RWPE1 (cell line): ENCODE measurements at regions not wholly inside any gene's neighbourhood (a gene's known extent, or its start where the extent isn't known, plus 50 kb on each side); places are given as distances from the start of the nearest gene placed in this dataset.
"Not testable (repeated sequence)": the region's sequence is repeated elsewhere in the genome, so short reads cannot be mapped to it uniquely, and the experiment has no call there.

Experiments
- CTCF ChIA-PET: fragments of 350-600 bp; sonication (Branson Sonifier 250); formaldehyde crosslinking; extraction: SDS; loops from one replicate; lab custom pipeline; 2021; lab: Yijun Ruan, JAX
- POLR2A ChIA-PET: fragments of 400-600 bp; formaldehyde crosslinking; extraction: SDS; loops from one replicate; lab custom pipeline; 2020; ENCODE audit warnings: antibody characterized with exemption; ENCODE audit not compliant: low non-redundant PET; lab: Yijun Ruan, JAX
- DNase-seq: peaks from one replicate; pipeline ENCODE4 v3.0.0; 2012; ENCODE audit warnings: low spot score
- H3K27ac ChIP-seq: fragments of 450-650 bp; 2 replicates; pipeline ENCODE4 v1.5.1; 2017
- TF ChIP-seq, protein P1 (sequence below): fragments of 450-650 bp; conservative IDR thresholded peaks from 2 replicates; pipeline ENCODE4 v1.5.1; 2017; ENCODE audit warnings: low read depth, mild to moderate bottlenecking

DNA sequence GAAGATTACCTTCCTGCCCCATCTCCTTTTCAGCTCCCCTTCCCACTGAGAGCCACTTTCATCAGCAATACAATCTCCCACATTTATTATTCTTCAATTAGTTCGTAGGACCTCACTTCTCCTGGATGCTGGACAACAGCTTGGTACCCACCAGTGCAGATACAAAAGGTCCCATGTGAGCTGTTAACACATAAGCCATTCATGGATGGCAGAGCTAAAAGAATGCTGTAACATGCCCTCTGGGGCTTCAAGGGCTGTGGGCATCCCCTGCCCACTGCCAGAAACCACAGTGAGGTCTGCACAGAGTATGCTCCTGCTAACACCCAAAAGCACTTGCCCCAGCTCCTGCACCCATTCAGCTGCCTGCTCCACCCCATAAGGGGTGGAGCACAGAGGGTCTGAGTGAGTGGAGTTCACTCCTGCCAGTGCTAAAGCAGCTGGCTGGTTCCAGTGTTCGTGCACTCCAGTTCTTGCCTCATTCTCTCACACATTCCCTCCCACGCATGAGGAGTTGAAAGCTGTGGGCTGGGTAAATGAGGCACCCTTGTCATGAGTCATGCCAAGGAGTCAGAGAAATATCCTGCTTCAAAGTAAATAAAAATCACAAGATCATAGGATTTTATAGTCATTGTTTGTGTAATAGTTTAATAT is 305.9 kb upstream of the TMEFF2 start:
- ChIA-PET CTCF (interaction anchor here (0.6 kb wide), 1 partner anchor 868 kb away, joined by 3 read pairs; no protein-coding TSS in a partner anchor), POLR2A (no interaction called here)
- peak; percentile 64 for DNase-seq
- TF ChIP-seq, protein P1, sequence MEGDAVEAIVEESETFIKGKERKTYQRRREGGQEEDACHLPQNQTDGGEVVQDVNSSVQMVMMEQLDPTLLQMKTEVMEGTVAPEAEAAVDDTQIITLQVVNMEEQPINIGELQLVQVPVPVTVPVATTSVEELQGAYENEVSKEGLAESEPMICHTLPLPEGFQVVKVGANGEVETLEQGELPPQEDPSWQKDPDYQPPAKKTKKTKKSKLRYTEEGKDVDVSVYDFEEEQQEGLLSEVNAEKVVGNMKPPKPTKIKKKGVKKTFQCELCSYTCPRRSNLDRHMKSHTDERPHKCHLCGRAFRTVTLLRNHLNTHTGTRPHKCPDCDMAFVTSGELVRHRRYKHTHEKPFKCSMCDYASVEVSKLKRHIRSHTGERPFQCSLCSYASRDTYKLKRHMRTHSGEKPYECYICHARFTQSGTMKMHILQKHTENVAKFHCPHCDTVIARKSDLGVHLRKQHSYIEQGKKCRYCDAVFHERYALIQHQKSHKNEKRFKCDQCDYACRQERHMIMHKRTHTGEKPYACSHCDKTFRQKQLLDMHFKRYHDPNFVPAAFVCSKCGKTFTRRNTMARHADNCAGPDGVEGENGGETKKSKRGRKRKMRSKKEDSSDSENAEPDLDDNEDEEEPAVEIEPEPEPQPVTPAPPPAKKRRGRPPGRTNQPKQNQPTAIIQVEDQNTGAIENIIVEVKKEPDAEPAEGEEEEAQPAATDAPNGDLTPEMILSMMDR, result no peak
- peak overlapping the region; percentile 38; the same call in 1 of the 2 replicates for H3K27ac ChIP-seq

DNA sequence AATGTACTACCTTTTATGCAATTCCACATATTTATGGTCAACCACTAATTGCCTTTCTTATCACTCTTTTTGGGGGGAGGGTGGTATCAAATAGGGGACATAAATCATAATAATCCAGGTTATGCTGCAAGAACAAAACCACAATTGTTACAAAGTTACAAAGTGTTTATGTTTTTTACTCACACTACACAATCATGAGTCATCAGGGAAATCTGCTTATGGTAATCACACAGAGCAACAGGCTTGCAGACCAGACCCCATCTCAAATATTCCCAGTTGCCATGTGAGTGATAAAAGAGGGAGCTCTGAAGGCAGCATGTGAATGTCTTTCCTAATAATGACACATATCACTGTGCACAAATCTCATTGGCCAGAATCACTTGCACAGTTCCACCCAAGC is 304.7 kb upstream of the TMEFF2 start:
- CTCF ChIA-PET, result no interaction called here
- peak; percentile 0 for DNase-seq
- TF ChIP-seq, protein P1, result no peak
- POLR2A ChIA-PET, result no interaction called here
- H3K27ac ChIP-seq, result no peak overlapping the region

DNA sequence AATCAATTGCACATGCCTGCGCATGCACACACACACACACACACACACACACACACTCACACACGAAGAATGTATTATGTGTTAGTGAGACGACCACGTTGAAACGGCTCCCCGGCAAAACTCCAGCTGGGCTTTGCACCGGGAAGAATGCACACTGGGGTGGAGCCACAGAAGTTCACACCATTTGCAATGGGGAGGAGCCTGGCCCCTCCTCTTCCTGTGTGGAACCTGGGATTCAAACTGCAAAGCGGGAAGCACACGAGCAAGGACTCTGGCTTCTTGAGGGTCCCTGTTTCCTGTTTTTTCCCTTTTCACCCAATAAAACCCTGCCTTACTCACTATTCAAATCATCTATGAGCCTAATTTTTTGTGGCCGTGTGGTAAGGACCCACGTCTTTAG is 304.0 kb upstream of the TMEFF2 start:
- ChIA-PET POLR2A (no interaction called here), CTCF (no interaction called here)
- no peak for DNase-seq
- TF ChIP-seq, protein P1, result no peak
- H3K27ac ChIP-seq, result no peak overlapping the region

DNA sequence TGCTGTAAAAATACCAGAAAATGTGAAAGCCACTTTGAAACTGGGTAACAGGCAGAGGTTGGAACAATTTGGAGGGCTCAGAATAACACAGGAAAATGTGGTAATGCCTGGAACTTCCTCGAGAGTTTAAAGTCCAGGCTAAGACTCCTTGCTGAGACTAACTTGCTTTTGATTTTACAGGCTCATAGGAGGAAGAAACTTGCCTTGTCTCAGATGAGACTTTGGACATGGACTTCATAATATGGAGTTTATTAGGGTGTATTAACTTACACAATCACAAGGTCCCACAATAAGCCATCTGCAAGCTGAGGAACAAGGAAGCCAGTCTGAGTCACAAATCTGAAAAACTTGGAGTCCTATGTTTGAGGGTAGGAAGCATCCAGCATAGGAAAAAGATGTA is 293.4 kb upstream of the TMEFF2 start:
- H3K27ac ChIP-seq, CTCF ChIA-PET, DNase-seq, POLR2A ChIA-PET: not testable (repeated sequence)

DNA sequence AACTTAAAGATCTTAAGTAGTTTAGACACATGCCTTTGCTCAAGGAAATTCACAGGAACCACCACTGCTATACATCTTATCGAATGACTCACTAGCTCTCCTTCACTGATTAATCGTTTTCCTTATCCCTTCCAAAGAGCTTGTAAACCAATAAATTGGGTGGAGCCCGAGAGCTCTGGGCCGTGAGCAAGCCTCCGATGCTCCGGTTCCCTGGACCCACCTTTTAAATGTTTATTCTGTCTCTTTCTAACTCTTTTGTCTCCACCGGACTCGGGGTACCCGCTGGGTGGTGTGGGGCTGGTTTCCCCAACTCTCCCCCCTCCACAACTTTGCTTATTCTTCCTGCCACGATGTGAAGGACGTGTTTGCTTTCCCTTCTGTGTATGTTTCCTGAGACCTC is 292.9 kb upstream of the TMEFF2 start:
- ChIA-PET CTCF (no interaction called here), POLR2A (no interaction called here)
- no peak overlapping the region for H3K27ac ChIP-seq
- DNase-seq, result no peak
- TF ChIP-seq, protein P1, result no peak

DNA sequence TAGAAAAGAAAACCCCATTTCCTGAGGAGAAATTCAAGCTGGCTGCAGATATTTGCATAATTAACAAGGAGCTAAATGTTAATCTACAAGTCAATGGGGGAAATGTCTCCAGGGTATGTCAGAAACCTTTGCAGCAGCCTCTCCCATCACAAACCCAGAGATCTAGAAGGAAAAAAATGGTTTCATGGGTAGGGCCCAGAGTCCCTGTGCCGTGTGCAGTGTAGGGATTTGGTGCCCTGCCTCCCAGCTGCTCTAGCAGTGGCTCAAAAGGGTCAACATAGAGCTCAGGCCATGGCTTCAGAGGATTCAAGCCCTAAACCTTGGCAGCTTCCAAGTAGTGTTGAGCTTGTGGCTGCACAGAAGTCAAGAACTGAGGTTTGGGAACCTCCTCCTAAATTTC is 290.2 kb upstream of the TMEFF2 start:
- ChIA-PET CTCF (interaction anchor here (0.6 kb wide), 1 partner anchor 88 kb away, joined by 3 read pairs; no protein-coding TSS in a partner anchor), POLR2A (no interaction called here)
- DNase-seq, result no peak
- no peak overlapping the region for H3K27ac ChIP-seq
- TF ChIP-seq, protein P1, result no peak

DNA sequence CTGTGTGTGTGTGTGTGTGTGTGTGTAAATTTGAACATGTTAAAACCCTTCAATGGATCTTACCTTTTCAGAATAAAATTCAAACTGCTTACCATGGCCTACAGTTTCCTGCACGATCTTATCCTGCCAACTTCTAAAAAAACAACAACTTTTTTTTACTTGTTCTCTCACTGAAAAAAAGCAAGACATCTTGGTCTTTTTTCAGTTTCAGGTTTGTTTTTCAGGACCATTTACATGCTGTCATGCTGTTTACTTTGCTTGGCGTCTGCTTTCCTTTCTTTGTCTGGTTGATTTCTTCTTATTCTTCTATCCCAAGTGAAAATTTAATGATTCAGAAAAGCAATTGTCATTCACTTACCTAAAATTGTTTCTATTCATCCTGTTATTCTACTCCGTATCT is 286.3 kb upstream of the TMEFF2 start:
- no peak for DNase-seq
- H3K27ac ChIP-seq, result no peak overlapping the region
- ChIA-PET CTCF (no interaction called here), POLR2A (no interaction called here)
- TF ChIP-seq, protein P1, result no peak
